GM12874 (cell line): ENCODE measurements at regions not wholly inside any gene's neighbourhood (a gene's known extent, or its start where the extent isn't known, plus 50 kb on each side); places are given as distances from the start of the nearest gene placed in this dataset.

ENCODE experiments used
- CTCF ChIP-seq: IDR thresholded peaks from 2 replicates; pipeline ENCODE4 v1.5.1; 2011; ENCODE audit warnings: low read depth, mild to moderate bottlenecking, control low read depth, low read length, moderate library complexity; ENCODE audit not compliant: insufficient read depth

- TF ChIP-seq CTCF = no peak
Measured at GRCh38 chr14:97539411-97539795, 742.2 kb downstream of the VRK1 start.

GRCh38 chr14:97539884-97540283 is 742.7 kb downstream of the VRK1 start:
- no peak for TF ChIP-seq CTCF

- TF ChIP-seq CTCF = no peak
Measured at GRCh38 chr14:97543221-97543620, 746.0 kb downstream of the VRK1 start.

- TF ChIP-seq CTCF = no peak
Measured at GRCh38 chr14:97543816-97544215, 746.6 kb downstream of the VRK1 start.

GRCh38 chr14:97544571-97544970 is 747.4 kb downstream of the VRK1 start:
- TF ChIP-seq CTCF = no peak

GRCh38 chr14:97546491-97547230 is 749.5 kb downstream of the VRK1 start:
- TF ChIP-seq CTCF = no peak

GRCh38 chr14:97550463-97550862 is 753.3 kb downstream of the VRK1 start:
- TF ChIP-seq CTCF = no peak
